Peyer's patch (tissue), 4 donors: ENCODE measurements at regions not wholly inside any gene's neighbourhood (a gene's known extent, or its start where the extent isn't known, plus 50 kb on each side); places are given as distances from the start of the nearest gene placed in this dataset.

Experiments used
- CTCF ChIP-seq, 6 experiments: fragments of 450-650 bp in 4 of 6; fragments of 200-600 bp in 2 of 6; sonication (generic) in 1 of 6; IDR thresholded peaks; one replicate each; pipeline ENCODE4 v1.5.1; 2017 to 2019; ENCODE audit warnings: antibody characterized with exemption in 6 of 6, mild to moderate bottlenecking in 3 of 6, moderate library complexity in 1 of 6
- POLR2A ChIP-seq, 2 donors: fragments of 450-650 bp; IDR thresholded peaks; one replicate each; pipeline ENCODE4 v1.5.1; 2017; ENCODE audit warnings: antibody characterized with exemption in 2 of 2, mild to moderate bottlenecking in 2 of 2, moderate library complexity in 2 of 2

- TF ChIP-seq CTCF (IDR thresholded peaks at IDR 0.05), result no peak
- no peak for TF ChIP-seq POLR2A (IDR thresholded peaks at IDR 0.05)
Observed at GRCh38 chr13:44637581-44637980, 61.5 kb upstream of the TSC22D1 start.
